ENCODE measurements at regions not wholly inside any gene's neighbourhood (a gene's known extent, or its start where the extent isn't known, plus 50 kb on each side); places are given as distances from the start of the nearest gene placed in this dataset.

DNA sequence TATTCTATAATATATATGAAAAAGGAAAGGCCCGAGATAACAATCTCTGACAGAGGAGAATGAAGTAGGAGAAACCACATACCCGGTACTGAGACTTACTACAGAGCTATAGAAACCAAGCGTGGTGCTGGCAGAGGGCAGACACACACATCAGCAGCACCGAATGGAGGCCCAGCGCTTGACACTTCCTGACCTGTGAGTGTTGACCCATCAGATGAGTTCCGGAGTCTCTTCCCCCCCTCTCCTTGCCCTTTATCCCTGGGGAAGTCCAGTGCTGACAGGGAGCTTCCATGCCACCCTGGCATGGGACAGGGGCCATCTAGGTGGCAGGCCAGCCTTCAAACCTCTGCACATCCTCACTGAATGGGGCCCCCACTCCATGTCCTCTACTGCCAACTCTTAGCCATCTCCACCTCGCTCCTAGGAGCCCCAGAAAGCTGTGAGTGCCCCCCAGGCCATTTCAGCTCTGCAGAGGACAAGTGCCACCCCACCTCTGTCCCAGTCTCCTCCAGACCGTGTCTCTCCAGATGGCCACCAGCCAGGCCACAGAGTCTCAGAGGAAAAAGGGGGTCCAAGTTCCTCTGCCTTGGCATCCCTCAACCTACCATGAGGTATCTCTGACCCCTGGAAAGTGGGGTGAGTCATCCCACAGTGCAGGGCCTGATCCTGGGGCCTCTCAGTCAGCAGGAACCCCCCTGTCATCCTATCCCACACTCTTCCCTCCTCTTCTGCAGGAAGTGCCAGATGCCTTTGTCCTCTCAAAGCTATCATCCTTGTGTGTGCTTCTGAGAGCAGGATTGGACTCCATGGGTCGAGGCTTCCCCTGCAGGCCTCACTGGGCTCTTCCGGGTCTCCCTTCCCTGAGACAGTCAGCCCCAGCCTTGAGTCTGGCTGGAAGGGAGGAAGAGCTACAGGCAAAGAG, 116.5 kb upstream of the ALDH1A3 start:
- TF ChIP-seq CUX1 (IDR thresholded peaks at IDR 0.05; ENCODE audit: insufficient replicate concordance, low read depth, low read length) (no peak), SPI1 (IDR thresholded peaks at IDR 0.05; ENCODE audit: borderline replicate concordance, insufficient read depth, low read depth, low read length) (no peak), NFYB (IDR thresholded peaks at IDR 0.05; ENCODE audit: insufficient read depth, low read depth, low read length) (no peak), EGR1 (IDR thresholded peaks at IDR 0.05; ENCODE audit: borderline replicate concordance in 1 of 2, low read depth in 2 of 2, low read length in 2 of 2) (no peak), POLR2AphosphoS5 (IDR thresholded peaks at IDR 0.05; ENCODE audit: low read length) (no peak), NR2C2 (IDR thresholded peaks at IDR 0.05; ENCODE audit: borderline replicate concordance, control insufficient read depth, insufficient read length, low read depth) (no peak), POLR2A (IDR thresholded peaks at IDR 0.05; ENCODE audit: low read depth, low read length) (no peak), RAD21 (IDR thresholded peaks at IDR 0.05; ENCODE audit: insufficient read depth, low read depth, low read length) (no peak), SRF (IDR thresholded peaks at IDR 0.05; ENCODE audit: low read depth in 2 of 2, low read length in 2 of 2) (no peak), STAT3 (IDR thresholded peaks at IDR 0.05; ENCODE audit: low read depth, low read length) (no peak)
- TF ChIP-seq, protein P1, sequence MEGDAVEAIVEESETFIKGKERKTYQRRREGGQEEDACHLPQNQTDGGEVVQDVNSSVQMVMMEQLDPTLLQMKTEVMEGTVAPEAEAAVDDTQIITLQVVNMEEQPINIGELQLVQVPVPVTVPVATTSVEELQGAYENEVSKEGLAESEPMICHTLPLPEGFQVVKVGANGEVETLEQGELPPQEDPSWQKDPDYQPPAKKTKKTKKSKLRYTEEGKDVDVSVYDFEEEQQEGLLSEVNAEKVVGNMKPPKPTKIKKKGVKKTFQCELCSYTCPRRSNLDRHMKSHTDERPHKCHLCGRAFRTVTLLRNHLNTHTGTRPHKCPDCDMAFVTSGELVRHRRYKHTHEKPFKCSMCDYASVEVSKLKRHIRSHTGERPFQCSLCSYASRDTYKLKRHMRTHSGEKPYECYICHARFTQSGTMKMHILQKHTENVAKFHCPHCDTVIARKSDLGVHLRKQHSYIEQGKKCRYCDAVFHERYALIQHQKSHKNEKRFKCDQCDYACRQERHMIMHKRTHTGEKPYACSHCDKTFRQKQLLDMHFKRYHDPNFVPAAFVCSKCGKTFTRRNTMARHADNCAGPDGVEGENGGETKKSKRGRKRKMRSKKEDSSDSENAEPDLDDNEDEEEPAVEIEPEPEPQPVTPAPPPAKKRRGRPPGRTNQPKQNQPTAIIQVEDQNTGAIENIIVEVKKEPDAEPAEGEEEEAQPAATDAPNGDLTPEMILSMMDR (IDR thresholded peaks at IDR 0.05 in 2 of 3, conservative IDR thresholded peaks at IDR 0.05 in 1 of 3; ENCODE audit: control insufficient read depth in 2 of 3, extremely low read depth in 1 of 3, insufficient read depth in 1 of 3, low read depth in 3 of 3, low read length in 3 of 3): no peak
- TF ChIP-seq, protein P2, sequence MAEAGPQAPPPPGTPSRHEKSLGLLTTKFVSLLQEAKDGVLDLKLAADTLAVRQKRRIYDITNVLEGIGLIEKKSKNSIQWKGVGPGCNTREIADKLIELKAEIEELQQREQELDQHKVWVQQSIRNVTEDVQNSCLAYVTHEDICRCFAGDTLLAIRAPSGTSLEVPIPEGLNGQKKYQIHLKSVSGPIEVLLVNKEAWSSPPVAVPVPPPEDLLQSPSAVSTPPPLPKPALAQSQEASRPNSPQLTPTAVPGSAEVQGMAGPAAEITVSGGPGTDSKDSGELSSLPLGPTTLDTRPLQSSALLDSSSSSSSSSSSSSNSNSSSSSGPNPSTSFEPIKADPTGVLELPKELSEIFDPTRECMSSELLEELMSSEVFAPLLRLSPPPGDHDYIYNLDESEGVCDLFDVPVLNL (IDR thresholded peaks at IDR 0.05; ENCODE audit: low read depth, low read length): no peak

Data from GM12878 (cell line).